Large intestine (tissue), 3 donors: ENCODE measurements at regions not wholly inside any gene's neighbourhood (a gene's known extent, or its start where the extent isn't known, plus 50 kb on each side); places are given as distances from the start of the nearest gene placed in this dataset.

Experiments used
- DNase-seq, 2 donors: peaks; one replicate each; pipeline versions ENCODE4 v3.0.0 to v3.0.0-alpha.2; 2013
- H3K27ac ChIP-seq: one replicate; pipeline ENCODE4 v1.5.1; 2013; ENCODE audit warnings: low read length
- H3K27me3 ChIP-seq: 2 replicates; pipeline ENCODE4 v1.6.1; 2013; ENCODE audit warnings: low read length; ENCODE audit not compliant: control insufficient read depth, insufficient read depth
- H3K36me3 ChIP-seq: 2 replicates; pipeline ENCODE4 v1.6.1; 2013; ENCODE audit warnings: low read length; ENCODE audit not compliant: control insufficient read depth, insufficient read depth
- H3K4me1 ChIP-seq: one replicate; pipeline ENCODE4 v1.6.1; 2013; ENCODE audit warnings: low read length; ENCODE audit not compliant: control insufficient read depth, insufficient read depth
- H3K4me3 ChIP-seq: one replicate; pipeline ENCODE4 v1.5.1; 2013; ENCODE audit warnings: low read length
- H3K9me3 ChIP-seq: one replicate; pipeline ENCODE4 v1.6.1; 2013; ENCODE audit warnings: mild to moderate bottlenecking, low read depth, low read length, moderate library complexity; ENCODE audit not compliant: control insufficient read depth
- WGBS: methylation state at CpG from one replicate; pipeline ENCODE4 v1.1.5; 2013; ENCODE audit warnings: low lambda C conversion rate; ENCODE audit not compliant: insufficient coverage; 5-methylcytosine and 5-hydroxymethylcytosine counted together

- Histone ChIP-seq H3K4me1 (no peaks in the 10 kb centered on the region), H3K36me3 (no peaks in the 10 kb centered on the region), H3K27me3 (no peaks in the 10 kb centered on the region), H3K4me3 (no peak overlapping the region), H3K9me3 (no peaks in the 10 kb centered on the region), H3K27ac (no peak overlapping the region)
- DNase-seq: no peak
- no CpG with 5 or more reads among the region's 11 CpGs for WGBS
Observed at GRCh38 chr5:1731091-1731639, 68.5 kb downstream of the MRPL36 start.

- no peaks in the 10 kb centered on the region for H3K36me3 ChIP-seq
- no peak for DNase-seq
- no peak overlapping the region for H3K4me3 ChIP-seq
- H3K27ac ChIP-seq: no peak overlapping the region
- H3K27me3 ChIP-seq: peaks cover 3% of the 10 kb centered on the region
- no peaks in the 10 kb centered on the region for H3K9me3 ChIP-seq
- no peaks in the 10 kb centered on the region for H3K4me1 ChIP-seq
- no CpG with 5 or more reads among the region's 7 CpGs for WGBS
Observed at GRCh38 chr5:1730487-1730847, 69.2 kb downstream of the MRPL36 start.

- Histone ChIP-seq H3K36me3 (no peaks in the 10 kb centered on the region), H3K4me1 (no peaks in the 10 kb centered on the region), H3K27ac (no peak overlapping the region), H3K27me3 (peaks cover 9% of the 10 kb centered on the region), H3K4me3 (no peak overlapping the region), H3K9me3 (no peaks in the 10 kb centered on the region)
- no peak for DNase-seq
- 90% methylated on average over 6 of the region's 40 CpGs for WGBS
Observed at GRCh38 chr5:1729641-1730486, 69.8 kb downstream of the MRPL36 start.

GRCh38 chr5:1728846-1729245 lies 70.8 kb downstream of the MRPL36 start:
- H3K4me3 ChIP-seq: no peak overlapping the region
- DNase-seq: no peak
- H3K27me3 ChIP-seq: peaks cover 12% of the 10 kb centered on the region
- no peaks in the 10 kb centered on the region for H3K36me3 ChIP-seq
- no peaks in the 10 kb centered on the region for H3K9me3 ChIP-seq
- no peak overlapping the region for H3K27ac ChIP-seq
- no peaks in the 10 kb centered on the region for H3K4me1 ChIP-seq
- WGBS: no CpG with 5 or more reads among the region's 24 CpGs

- Histone ChIP-seq H3K27ac (no peak overlapping the region), H3K4me1 (no peaks in the 10 kb centered on the region), H3K4me3 (no peak overlapping the region), H3K9me3 (no peaks in the 10 kb centered on the region), H3K36me3 (no peaks in the 10 kb centered on the region), H3K27me3 (peaks cover 12% of the 10 kb centered on the region)
- WGBS: no CpG with 5 or more reads among the region's 19 CpGs
- DNase-seq: no peak
Observed at GRCh38 chr5:1727571-1727970, 72.1 kb downstream of the MRPL36 start.

- Histone ChIP-seq H3K27ac (no peak overlapping the region), H3K36me3 (no peaks in the 10 kb centered on the region), H3K27me3 (peaks cover 12% of the 10 kb centered on the region), H3K9me3 (no peaks in the 10 kb centered on the region), H3K4me1 (no peaks in the 10 kb centered on the region), H3K4me3 (no peak overlapping the region)
- no CpG with 5 or more reads among the region's 11 CpGs for WGBS
- no peak for DNase-seq
Observed at GRCh38 chr5:1726956-1727355, 72.7 kb downstream of the MRPL36 start.

GRCh38 chr5:1726469-1726865 lies 73.2 kb downstream of the MRPL36 start:
- Histone ChIP-seq H3K27me3 (peaks cover 15% of the 10 kb centered on the region), H3K9me3 (no peaks in the 10 kb centered on the region), H3K36me3 (no peaks in the 10 kb centered on the region), H3K4me1 (no peaks in the 10 kb centered on the region), H3K4me3 (no peak overlapping the region), H3K27ac (no peak overlapping the region)
- WGBS: no CpG with 5 or more reads among the region's 11 CpGs
- no peak for DNase-seq

- DNase-seq: no peak
- WGBS: no CpG with 5 or more reads among the region's 41 CpGs
- peaks cover 15% of the 10 kb centered on the region for H3K27me3 ChIP-seq
- H3K36me3 ChIP-seq: no peaks in the 10 kb centered on the region
- H3K27ac ChIP-seq: no peak overlapping the region
- no peaks in the 10 kb centered on the region for H3K9me3 ChIP-seq
- H3K4me3 ChIP-seq: no peak overlapping the region
- H3K4me1 ChIP-seq: no peaks in the 10 kb centered on the region
Observed at GRCh38 chr5:1725641-1726468, 73.8 kb downstream of the MRPL36 start.

GRCh38 chr5:1724822-1725602 lies 74.6 kb downstream of the MRPL36 start:
- peak in 1 of 2 donors; percentile 12 for DNase-seq
- H3K27me3 ChIP-seq: peaks cover 15% of the 10 kb centered on the region
- WGBS: no CpG with 5 or more reads among the region's 41 CpGs

More at GRCh38 chr5:1724822-1725602, 74.6 kb downstream of the MRPL36 start:
- Histone ChIP-seq H3K4me1 (no peaks in the 10 kb centered on the region), H3K27ac (no peak overlapping the region), H3K36me3 (no peaks in the 10 kb centered on the region), H3K4me3 (no peak overlapping the region), H3K9me3 (no peaks in the 10 kb centered on the region)
